ENCODE measurements at regions not wholly inside any gene's neighbourhood (a gene's known extent, or its start where the extent isn't known, plus 50 kb on each side); places are given as distances from the start of the nearest gene placed in this dataset.

DNA sequence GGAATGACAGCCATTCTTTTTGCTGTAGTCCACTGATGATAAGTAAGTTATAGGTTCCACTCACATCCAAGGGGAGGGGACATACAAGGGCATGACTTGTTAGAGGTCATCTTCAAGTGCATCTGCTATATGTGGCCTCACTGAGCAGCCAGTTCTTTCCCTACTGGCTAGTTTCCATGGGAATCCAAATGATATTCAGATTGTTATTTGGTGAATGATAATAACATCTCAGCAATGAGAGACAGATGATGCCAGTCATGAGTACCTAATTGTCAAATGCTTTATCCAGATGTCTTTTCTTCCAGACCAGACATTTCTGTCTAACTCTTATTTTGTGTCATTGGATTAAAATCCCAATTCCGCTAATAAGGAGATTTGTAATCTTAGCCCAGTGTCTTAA, 460.4 kb upstream of the BOD1L1 start:
- TF ChIP-seq CTCF (IDR thresholded peaks at IDR 0.05; ENCODE audit: low read length) (no peak), EZH2 (optimal IDR thresholded peaks at IDR 0.05; ENCODE audit: low read depth, low read length) (no peak), EZH2phosphoT487 (IDR thresholded peaks at IDR 0.05; ENCODE audit: low read length) (no peak)

Data from MM.1S (cell line).